ENCODE measurements at regions not wholly inside any gene's neighbourhood (a gene's known extent, or its start where the extent isn't known, plus 50 kb on each side); places are given as distances from the start of the nearest gene placed in this dataset.

DNA sequence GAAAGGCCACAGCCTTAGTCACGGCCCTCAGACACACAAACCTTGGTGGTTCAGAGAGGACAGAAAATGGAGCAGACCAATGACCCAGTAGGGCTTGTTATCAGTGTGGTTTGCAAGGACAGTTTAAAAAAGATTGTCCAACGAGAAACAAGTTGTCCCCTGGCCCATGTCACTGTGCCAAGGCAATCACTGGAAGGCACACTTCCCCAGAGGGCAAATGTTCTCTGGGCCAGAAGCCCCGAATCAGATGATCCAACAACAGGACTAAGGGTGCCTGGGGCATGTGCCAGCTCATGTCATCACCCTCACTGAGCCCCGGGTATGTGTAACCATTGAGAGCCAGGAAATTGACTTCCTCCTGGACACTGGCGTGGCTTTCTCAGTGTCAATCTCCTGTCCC is 950.1 kb upstream of the CTNND2 start:
- no peak for DNase-seq

DNA sequence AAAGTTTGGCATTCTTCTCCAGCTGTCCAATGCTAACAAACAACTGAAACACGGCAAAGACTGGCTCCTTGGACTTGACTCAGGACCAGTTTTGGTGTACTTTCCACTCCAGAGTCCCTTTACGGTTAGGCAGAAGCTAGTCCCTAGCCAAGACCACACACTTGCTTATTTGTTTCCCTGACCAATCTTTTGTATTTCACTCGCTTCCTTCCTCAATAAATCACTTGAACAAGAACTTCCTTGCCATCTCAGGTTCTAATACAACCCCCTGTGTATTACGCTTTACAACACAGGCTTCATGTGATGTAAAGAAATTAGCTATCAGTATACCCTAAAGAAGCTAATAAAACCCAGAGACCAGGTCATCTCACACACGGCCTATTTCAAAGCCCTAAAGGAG is 947.5 kb upstream of the CTNND2 start:
- DNase-seq: no peak

- DNase-seq: no peak
Measured at GRCh38 chr5:12848709-12849108, 944.5 kb upstream of the CTNND2 start.

- no peak for DNase-seq
Measured at GRCh38 chr5:12845549-12846159, 941.4 kb upstream of the CTNND2 start.

DNA sequence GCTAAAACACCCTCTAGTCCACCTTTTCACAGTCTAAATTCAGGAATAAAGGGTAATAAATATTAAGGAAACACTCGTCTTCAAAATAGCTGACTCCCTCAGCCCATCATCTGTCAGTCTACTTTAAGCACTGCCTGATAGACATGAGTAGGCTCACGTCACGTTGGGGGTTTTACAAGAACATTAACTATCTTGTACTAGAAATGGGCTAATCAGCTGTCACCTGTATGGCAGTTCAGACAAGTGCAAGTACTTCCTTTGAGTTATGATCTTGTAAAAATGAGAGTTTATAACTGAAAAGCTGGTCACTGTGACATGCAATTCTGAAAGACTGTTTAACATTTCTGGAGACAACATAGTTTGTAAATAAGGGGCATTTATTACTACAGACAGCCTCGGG is 936.7 kb upstream of the CTNND2 start:
- no peak for DNase-seq

DNA sequence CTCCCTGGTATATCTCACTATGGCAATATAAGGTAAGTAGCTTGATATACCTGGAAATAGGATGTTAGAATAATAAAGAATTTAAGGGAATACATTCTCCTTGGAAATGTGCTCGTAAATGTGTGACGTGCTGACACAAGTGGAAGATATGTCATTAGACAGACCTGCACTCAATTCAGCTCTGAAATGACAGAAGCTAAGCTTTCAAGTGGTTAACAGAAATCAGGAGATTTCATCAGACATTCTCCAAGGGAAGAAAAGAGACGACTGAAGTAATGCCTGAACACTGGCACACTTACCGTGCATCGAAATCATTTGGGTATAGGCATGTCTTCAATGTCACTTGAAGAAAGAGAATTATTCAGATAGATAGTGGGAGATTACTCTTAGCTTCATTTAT is 933.3 kb upstream of the CTNND2 start:
- DNase-seq: no peak

DNA sequence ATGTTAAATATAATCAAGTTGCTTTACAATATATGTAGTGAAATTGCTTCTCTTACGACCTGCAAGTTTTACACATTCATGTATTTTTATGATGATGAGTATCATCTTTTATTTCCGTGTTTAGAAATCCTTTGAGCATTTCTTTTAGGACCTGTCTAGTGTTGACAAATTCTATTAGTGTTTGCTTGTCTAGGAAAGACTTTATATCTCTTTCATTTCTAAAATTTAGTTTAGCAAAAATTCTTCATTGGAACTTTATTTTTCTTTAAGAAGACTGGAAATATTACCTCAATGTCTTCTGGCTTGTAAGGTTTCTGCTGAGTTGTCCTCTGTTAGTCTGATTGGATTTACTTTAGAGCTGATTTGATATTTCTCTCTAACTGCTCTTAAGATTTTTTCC is 920.9 kb upstream of the CTNND2 start:
- DNase-seq: no peak

- no peak for DNase-seq
Measured at GRCh38 chr5:12805165-12805698, 901.0 kb upstream of the CTNND2 start.

DNA sequence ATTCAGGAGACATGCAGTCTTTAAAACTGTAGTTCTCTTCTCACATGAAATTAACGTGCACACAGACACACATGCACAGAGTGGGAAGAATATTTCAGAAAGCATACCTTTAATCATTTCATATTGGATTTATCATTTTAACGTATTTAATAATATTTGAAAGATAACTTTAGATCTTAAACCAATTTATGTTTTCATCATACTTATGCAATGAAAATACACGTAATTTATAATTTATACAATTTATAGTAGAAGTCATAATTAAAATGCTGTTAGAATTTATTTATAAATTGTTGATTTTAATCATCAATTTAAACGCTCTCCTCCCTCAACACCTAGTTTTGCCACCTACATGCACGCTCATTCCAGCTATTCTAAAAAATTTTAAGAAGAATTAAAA is 894.9 kb upstream of the CTNND2 start:
- no peak for DNase-seq

- DNase-seq: no peak
Measured at GRCh38 chr5:12795333-12795663, 891.1 kb upstream of the CTNND2 start.

DNA sequence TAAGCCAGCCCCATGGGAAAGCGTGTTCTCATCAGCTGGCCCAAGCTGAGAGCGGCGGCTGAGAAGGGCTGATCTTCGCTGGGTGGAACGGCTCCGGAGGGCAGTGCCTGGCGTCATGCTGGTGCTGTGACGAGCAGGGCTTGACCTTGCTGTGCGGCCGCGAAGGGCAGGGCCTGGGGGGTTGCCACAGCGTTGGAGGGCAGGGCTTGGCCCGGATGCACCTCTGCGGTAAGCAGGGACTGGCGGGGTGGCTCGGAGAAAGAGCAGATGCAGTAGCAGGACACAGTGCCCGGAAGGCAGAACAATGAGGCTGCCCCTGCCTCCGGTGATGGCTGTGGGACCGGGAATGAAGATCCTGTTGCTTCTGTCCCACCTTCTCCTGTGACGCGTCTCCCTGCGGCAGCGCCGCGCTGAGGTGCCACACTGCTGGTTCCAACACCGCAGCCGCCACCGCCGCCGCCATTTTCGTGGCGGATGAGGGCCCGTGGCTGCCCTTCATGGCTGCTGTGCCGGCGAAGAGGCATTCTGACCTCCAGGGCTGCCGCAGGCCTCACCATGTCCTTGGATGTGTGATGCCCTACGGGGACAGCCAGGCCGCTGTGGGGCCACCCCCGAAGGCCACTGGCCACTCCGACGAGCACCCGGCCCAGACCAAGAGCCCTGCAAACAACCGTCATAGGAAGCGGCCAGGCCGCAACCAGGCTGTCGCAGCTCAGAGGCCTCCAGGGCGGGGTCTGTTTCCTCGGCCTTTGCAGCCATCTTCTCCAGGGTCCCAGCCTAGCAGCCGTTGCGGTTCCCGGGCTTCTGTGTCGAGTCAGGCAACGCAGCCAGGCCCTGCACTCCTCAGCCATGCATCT is 890.5 kb upstream of the CTNND2 start:
- no peak for DNase-seq

- no peak for DNase-seq
Measured at GRCh38 chr5:12793373-12793772, 889.1 kb upstream of the CTNND2 start.

DNA sequence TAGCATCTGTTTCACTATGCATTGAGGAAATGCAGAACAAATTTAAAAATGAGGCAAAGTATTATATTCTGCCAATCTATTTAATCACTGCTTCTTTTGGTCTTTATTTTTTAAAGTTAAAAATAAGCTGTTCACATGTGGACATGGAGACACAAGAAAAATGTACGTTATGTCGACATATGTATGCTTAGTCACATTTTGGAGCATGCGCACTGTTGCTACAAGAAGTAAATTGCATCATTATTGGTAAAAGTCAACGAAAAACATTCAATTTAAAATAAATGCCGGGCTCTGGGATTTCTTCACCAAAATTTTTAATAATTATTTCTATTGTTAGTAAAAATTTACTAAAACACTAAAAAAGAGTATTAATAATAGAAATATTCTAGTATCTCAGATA is 876.3 kb upstream of the CTNND2 start:
- DNase-seq: no peak

DNA sequence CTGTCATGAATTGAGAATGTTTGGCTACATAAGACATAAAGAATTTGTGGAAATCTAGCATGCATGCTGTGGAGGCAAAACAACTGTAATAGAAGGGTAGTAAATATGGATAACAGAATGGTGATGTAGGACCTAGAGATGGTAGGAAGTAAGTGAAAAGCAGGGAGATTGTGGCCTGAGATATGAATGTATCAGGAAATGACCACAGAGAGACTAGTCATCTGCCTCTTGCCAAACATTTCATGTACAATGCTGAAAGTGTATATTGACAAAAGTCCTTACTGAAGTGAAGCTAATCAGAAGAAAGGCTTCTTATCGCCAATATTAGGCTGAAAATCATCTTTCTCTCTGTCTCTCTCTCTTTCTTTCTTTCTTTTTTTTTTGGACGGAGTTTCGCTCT is 873.1 kb upstream of the CTNND2 start:
- DNase-seq: no peak

DNA sequence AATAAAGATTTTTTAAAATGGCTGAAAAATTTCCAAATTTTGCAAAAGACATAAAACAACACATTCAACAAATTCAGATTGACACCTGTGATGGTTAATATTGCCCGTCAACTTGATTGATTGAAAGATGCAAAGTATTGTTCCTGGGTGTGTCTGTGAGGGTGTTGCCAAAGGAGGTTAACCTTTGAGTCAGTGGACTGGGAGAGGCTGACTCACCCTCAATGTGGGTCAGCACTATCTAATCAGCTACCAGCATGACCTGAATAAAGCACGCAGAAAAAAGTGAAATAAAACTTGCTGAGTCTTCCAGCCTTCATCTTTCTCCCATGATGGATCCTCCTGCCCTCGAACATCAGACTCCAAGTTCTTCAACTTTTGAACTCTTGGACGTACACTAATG is 868.0 kb upstream of the CTNND2 start:
- DNase-seq: no peak

GRCh38 chr5:12759377-12759776 is 855.1 kb upstream of the CTNND2 start:
- no peak for DNase-seq

- DNase-seq: no peak
Measured at GRCh38 chr5:12757035-12757434, 852.8 kb upstream of the CTNND2 start.

DNA sequence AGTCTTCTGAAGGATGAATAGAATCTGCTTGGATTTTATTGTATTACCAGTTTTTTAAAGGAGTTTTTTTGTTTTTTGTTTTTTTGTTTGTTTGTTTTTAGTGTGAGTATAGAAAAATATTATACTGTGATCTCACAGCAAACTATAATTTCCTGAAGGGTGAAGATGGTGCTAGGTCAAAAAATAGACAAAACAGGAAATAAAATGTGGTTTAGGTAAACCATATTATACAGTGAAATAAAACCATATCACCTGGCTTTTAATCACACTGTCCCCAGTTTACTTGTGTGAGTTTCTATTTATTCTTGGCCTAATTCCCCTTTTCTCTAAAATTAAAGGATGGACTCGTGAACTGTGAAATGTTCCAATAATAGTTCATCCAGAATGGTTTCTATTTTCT is 841.3 kb upstream of the CTNND2 start:
- no peak for DNase-seq

- DNase-seq: no peak
Measured at GRCh38 chr5:12743582-12743981, 839.3 kb upstream of the CTNND2 start.

- no peak for DNase-seq
Measured at GRCh38 chr5:12730354-12730753, 826.1 kb upstream of the CTNND2 start.

GRCh38 chr5:12716664-12717063 is 812.4 kb upstream of the CTNND2 start:
- no peak for DNase-seq

DNA sequence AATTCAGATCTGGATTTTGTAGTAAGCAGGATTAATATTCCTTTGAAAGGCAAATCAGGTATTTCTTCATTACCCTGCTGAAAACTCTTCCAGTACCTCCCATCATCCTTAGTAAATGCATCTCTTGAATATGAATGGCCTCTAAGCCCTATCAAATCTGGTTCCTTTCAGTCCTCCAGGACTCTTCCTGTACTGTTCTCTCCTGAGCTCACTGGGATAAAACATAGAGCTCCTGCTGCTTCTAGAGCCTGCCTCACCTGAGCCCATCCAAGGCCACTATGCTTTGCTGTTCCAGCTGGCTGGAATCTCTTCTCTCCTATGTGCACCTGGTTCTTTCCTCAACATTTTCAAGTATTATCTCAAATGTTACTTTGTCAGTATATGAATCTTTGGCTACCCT is 803.3 kb upstream of the CTNND2 start:
- no peak for DNase-seq

DNA sequence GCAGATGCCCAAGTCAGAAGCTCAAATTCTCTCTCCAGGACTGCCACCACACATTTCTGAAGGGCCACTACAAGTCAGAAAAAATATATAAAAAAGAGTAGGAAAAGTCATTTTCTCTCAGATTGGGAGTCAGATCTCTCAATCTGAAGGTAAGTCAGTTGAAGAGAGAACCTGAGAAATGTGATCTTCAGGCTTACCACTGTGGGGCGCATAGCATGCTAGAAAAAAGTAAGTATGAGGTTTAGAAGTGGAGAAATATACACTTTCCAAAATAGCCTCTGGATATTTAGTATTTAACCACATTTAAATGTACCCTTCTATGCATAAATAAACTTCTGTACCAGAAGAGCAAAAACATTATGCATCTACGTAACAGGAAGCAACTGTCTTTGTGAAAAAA is 800.7 kb upstream of the CTNND2 start:
- DNase-seq: no peak

GRCh38 chr5:12703254-12703653 is 799.0 kb upstream of the CTNND2 start:
- no peak for DNase-seq

DNA sequence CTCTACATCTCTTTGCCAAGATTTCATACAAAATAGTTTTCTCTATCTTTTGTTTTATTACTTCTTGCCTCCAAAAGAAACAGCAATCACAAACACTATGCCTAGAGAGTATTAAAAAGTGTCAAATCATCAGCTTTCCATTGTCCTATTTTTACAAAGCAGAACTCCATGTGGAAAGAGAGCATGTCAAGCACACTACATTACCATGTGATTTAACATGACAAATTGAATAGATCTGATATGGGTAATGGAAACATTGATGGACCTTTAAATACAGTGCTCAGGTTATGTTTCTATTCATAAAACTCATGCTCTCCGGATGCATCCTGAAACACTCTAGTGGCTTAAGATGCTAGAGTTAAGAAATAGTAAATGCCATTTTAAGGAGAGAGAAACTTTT is 791.4 kb upstream of the CTNND2 start:
- no peak for DNase-seq
